Stromal cell of bone marrow (primary cell): ENCODE measurements at regions not wholly inside any gene's neighbourhood (a gene's known extent, or its start where the extent isn't known, plus 50 kb on each side); places are given as distances from the start of the nearest gene placed in this dataset.
"Not testable (repeated sequence)": the region's sequence is repeated elsewhere in the genome, so short reads cannot be mapped to it uniquely, and the experiment has no call there.

Experiments used
- DNase-seq: peaks from one replicate; pipeline ENCODE4 v3.0.0-alpha.2; 2012; ENCODE audit warnings: low read depth

DNA sequence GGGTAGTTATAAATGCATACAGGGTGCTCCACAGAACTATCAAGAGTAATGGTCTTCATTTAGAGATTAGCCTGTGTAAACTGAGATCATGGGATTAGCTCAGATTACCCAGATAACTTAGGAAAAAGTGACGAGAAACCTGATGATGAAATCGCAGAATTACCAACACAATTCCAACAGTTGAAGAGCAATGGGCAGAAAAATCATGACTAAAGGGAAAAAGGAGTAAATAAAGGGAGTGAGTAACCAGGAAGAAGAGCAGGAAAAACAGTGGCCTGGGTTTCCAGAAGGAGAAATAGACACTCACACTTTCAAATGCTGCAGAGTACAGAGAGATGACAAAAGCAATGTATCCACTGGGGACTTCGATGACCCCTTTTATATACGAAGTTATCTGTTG, 817.3 kb downstream of the TRIML1 start:
- DNase-seq: no peak

DNA sequence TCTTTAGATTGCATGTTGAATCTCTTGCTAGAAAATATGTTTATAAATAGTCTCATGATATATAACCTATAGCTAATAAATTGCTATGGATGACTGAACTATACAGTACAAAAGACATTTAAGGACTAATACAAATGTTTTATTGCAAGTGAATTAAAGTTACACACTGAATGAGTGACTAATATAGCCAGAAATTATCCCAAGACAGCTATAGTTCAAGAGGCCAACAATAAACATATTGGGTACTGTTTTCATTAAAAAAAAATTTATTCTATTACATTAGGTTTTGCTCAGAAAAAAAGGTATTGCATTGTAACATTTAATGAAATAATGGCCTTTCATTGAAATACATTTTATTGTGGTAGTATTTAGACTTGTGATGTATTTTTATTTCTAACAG, 819.1 kb downstream of the TRIML1 start:
- no peak for DNase-seq

DNA sequence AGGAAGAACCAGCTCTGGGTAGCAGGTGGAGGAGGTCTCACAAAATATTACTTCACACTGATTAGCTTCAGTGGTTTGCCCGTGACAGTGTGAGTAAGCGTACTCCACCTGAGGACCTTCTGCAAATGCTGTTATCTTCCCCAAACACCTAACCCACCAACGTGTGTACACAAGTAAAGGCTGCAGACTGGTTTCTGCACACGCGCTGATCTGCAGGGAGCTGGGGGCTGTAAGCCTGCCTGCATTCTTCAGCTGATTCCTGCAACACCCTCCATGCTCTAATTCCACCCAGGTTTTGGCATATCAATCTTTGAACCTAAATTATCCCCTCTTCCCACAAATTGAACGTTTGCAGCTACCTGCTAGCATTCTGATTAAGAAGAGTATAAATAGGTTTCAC, 820.2 kb downstream of the TRIML1 start:
- no peak for DNase-seq

DNA sequence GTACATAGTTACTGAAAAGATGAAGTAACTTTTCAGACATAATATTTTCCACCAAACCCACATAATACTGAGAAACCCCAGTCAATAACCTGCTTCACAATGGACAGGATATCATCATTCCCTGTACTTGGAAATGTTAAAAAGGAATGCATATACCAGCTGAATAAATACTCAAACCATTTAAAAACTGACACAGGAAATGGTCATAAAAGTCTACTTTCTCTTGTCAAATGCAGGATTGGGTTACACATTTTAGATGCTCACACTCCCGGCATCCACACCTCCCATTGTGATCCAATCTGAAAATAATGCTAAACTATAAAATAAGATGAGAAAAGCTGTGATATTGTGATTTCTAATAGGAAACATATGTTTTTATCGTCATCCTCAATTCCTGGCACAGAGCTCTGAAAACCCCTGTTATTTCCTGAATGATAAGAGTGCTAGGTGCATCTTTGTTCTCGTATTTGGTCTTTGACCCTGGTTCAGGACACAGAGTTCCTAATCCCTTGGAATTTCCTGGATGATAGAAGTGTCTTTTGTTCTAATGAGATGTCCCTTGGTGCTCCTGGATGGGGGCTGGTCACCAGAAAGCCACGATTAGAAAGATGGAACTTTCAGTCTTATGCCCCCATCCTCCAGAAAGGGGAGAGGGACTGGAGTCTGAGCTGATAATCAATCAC, 821.3 kb downstream of the TRIML1 start:
- DNase-seq: no peak

DNA sequence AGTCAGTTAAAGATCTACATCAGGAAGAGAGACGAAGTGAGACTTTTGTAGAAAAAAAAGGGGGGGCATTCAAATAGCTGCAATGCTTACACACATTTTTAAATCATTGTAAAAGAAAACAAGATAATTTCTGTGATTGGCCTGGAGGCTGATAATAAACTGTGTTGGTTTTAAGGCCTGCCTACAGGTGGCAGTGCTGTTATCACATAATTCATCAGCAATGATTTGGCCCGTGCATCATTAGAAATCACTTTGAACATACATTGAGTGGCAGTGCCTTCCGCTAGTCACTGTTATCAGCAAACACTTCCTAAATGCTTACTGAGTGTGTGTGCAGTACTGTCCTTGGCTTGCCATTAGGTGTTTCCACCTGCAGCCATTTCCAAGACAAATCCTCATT, 831.9 kb downstream of the TRIML1 start:
- no peak for DNase-seq

DNA sequence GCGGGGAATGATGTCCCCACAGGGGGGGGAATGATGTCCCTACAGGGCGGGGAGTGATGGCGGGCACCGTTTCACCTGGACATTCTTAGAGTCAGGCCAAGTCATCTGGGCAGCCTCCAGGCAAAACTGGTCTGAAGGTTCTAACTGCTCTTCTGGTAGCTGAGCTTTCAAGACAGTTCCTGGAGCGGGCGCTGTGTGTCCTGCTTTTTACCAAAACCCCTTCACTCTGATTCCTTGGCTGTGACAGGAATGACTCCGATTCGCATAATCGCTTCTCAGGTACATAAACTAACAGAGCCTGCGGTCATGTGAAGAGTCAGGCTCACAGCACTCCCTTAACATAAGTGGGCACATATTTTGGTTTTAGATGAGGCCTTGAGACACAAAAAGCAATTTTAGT, 836.0 kb downstream of the TRIML1 start:
- DNase-seq: no peak

DNA sequence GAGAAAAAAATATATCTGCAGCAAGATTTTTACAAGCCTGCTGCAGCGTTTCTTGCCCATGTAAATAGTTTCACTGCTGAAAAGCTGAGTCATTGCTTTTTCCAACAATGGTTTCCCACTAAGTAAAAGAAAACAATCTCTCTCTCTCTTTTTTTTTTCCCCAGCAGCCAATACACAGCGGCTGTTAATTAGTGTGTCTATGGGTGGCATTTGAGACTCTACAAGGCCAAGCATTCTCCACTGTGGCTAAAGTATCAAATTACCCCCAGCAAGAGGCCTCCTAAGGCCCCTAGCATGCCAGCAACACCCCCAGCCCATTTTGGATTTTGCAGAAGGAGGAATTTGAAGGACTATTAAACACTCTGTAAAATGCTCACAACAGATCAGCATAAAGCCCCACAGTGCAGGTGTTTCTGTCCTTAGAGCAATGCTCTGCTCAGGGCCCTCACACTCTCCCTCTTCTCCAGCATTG, 837.4 kb downstream of the TRIML1 start:
- peak; percentile 49 for DNase-seq

DNA sequence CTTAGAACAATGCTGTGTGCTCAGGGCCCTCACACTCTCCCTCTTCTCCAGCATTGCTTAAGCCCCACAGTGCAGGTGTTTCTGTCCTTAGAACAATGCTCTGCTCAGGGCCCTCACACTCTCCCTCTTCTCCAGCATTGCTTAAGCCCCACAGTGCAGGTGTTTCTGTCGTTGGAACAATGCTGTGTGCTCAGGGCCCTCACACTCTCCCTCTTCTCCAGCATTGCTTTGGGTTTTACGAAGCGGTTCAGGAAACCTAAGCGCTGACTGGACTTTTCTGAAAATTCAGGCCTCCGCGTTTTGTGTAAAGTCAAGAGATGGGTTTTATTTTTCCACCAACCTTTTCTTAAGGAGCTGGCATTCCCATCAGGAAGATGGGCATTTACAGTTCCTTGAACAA, 838.0 kb downstream of the TRIML1 start:
- not testable (repeated sequence) for DNase-seq

DNA sequence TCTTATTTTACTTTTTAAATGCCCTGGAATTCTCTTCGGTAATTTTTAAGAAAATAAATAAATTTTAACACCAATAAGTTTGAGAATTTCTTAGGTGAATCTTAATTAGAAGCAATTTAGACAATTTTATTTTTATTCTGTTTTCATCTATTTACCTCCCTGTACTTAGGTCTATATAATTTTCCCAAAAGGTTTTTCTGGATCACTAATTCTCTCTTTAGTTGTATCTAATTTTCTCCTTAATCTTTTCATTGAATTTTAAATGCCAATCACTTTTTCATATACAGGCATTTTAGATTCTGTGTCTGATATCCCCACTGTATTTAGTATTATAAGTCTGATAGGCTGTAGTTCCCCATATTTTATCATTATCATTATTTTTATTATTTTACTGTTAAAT, 845.3 kb downstream of the TRIML1 start:
- DNase-seq: no peak

DNA sequence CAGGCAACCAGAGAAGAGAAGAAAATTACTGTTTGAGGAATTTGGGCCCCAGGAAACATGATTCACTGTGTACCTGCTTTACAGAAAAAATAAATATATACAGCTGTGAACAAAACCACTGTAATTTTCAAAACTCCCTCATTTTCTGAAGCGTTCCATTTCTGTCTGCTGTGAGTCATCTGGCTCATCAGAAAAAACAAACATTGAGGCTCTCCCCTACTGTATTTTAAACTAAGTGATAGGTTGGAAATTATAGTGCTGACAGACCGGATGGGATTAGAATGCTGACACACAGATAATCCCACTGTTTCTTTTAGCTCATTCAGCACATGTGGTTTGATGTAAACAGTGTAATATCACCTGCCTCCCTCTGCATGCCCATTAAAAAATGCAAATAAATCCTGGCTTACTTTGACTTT, 847.0 kb downstream of the TRIML1 start:
- DNase-seq: peak; percentile 25

DNA sequence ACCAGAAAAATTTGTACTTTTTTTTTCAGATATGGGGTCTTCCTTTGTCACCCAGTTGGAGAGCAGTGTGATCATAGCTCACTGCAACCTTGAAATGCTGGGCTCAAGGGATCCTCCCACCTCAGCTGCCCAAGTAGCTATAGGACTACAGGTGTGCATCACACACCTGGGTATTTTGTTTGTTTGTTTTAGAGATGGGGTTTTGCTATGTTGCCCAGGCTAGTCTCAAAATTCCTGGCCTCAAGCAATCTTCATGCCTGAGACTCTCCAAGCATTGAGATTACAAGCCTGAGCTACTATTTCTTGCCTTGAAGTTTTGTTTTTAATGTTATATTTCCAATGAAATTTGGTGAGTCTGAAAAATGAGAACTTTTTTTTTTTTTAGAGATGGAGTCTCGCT, 847.8 kb downstream of the TRIML1 start:
- DNase-seq: no peak

DNA sequence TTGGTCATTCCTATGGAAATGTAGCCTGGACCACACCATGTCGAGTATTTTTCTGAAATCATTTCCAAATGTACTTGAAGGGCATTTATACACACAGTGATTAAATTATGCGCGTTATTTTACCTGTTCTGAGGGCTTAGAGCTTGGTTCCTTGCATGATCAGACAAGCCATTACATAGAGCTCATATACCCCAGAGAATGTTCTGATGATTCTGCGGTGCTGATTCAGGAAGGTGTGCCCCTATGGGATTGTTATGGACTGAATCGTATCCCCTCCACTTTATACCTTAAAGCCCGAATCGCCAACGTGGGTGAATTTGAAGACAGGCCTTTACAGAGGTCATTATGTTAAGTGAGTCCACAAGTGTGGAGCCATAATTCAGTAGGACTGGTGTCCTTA, 848.9 kb downstream of the TRIML1 start:
- DNase-seq: no peak

DNA sequence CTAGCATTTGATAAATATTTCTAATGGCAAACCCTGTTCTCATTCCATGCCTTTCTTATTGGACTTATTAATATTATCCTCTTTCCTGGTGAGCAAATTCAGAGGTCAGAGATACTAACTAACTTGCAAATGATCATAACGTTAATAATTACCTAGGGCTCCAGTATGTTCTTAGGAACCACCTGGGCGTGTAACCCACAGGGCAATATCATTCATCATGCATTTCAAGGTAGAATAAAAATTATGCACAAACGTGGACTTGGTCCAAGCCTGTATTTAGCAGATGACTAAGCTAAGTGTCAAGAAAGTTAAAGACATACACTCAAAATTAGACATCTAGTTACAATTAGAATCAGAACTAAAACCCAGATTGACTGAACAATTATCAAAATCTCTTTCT, 850.1 kb downstream of the TRIML1 start:
- no peak for DNase-seq

DNA sequence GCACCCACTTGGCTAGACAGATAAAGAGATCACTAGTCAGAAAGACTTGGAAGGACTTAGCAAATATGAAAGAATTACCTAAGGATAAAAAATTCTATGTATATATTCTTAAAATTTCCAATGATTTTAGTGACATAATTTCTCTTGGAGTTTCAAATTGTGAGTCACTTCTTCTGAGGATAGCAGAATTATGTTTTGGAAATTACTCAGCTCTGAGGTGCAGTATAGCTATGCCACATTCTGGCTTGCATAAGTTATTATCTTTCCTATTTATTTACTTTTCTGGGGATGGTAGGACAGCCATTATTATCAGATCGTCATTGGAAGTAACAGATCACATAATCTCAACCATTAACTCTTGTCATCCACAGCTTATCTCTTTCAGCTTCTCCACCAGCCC, 853.5 kb downstream of the TRIML1 start:
- DNase-seq: peak; percentile 24

DNA sequence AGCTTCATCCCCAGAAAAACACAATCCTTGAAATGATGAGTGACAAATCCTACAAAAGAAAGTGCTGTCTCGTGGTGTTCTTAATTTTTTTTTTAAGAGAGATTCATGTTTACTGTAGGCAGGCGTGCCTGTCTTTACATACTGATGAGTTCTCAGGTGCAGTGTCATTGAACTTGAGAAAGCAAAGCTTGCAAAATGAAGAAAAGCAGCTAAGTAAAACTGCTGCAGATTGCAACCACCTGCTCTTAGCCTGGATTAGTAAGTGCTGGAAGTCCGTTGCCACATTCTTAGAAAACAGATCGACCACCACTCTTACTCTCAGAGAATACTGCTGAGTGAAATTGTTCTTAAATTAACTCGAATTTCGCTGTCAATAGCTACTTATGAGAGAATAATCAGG, 854.6 kb downstream of the TRIML1 start:
- no peak for DNase-seq

DNA sequence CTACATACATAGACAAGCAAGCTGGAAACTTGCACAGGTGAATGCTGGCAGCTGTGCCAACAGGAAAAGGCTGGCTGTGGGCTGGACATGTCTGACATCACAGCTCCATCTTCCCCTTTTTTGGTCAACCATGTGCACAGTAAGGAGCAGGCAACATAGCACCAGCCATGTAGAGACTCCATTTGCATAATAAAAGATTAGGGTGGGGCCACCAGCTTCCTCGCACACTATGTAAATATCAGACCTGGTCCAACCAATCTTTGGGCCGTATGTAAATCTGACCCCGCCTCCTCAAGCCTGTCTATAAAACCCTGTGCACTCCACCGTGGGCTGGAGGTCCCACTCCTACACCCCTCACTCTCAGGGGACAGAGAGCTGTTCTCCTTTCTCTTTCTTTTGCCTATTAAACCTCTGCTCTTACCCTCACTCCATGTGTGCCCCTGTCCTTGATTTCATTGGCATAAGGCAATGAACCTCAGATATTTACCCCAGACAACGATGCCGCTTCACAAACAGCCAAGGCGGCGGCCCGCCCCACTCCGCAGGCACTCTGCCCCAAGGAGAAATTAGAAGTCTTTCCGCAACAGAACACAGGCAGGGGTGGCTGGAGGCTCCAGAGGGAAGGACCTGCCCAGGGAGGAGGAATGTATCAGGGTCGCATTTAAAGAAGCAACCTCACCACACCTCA, 862.2 kb downstream of the TRIML1 start:
- DNase-seq: no peak

DNA sequence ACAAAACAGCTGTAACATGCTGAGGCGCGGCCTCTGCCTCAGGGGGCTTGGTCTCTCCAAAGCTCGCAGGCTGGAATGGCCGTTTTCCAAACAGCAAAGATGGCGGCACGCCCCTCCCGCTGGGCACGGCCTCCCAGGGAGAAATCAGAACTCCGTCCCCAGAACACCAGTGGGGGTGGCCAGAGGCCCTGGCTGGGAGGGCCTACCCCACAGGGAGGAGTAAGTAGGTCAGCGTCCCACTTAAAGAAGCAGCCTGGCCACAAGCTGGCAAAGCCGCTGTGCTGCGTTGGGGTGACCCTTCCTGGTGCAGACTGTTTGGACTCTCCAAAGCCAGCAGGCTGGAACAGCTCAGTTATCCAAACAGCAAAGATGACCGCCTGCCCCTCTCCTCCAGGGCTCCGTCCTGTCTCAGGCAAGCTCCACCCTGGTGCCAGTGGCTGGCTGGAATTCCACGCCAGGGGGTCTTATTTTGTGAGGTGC, 862.8 kb downstream of the TRIML1 start:
- DNase-seq: no peak

DNA sequence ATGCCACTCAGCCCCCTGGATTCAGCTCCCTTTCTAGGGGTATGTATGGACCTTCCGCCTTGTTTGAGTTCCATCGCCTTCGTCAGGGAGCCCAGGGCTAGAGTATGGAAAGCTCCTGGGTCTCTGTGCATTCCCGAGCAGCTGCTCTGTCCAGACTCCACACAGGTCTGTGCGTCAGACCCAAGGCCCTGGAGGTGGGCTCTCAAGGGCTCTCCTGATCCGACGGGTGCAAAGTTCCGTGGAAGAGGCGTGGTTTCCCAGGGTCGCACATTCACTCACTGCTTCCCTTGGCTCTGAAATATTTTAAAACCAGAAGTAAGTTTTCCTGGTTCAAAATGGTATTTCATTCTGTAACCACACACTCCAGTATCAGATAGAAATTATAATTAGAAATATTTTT, 863.2 kb downstream of the TRIML1 start:
- DNase-seq: no peak

DNA sequence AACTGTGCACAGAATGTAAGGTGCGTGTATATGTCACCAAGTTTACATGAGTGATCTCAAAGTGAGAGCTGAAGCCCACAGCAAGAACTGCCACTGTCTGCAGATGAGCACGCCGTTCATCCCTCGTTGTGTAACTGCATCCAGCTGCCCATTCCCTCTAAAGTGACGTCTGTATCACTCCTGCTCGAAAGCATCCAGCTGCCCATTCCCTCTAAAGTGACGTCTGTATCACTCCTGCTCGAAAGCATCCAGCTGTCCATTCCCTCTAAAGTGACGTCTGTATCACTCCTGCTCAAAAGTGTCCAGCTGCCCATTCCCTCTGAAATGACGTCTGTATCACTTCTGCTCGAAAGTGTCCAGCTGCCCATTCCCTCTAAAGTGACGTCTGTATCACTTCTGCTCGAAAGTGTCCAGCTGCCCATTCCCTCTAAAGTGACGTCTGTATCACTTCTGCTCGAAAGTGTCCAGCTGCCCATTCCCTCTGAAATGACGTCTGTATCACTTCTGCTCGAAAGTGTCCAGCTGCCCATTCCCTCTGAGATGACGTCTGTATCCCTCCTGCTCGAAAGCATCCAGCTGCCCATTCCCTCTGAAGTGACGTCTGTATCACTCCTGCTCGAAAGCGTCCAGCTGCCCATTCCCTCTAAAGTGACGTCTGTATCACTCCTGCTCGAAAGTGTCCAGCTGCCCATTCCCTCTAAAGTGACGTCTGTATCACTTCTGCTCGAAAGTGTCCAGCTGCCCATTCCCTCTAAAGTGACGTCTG, 871.4 kb downstream of the TRIML1 start:
- DNase-seq: not testable (repeated sequence)

DNA sequence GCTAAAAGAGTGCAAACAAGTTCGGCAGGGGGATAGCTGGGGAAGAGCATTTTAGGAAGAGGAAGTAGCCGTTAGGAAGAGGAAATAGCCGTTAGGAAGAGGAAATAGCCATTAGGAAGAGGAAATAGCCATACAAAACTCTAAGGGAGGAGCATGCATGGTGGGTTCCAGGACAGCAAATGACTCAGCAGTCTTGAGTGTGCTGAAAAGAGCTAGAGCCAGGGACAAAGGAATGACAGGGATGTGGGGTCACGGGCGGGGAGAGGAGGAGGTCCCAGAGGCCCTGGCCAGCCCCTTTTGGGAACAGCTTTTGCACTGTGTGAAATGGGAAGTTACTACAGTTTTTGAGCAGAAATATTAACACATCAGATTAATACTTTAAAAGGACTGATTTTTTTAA, 882.6 kb downstream of the TRIML1 start:
- no peak for DNase-seq

DNA sequence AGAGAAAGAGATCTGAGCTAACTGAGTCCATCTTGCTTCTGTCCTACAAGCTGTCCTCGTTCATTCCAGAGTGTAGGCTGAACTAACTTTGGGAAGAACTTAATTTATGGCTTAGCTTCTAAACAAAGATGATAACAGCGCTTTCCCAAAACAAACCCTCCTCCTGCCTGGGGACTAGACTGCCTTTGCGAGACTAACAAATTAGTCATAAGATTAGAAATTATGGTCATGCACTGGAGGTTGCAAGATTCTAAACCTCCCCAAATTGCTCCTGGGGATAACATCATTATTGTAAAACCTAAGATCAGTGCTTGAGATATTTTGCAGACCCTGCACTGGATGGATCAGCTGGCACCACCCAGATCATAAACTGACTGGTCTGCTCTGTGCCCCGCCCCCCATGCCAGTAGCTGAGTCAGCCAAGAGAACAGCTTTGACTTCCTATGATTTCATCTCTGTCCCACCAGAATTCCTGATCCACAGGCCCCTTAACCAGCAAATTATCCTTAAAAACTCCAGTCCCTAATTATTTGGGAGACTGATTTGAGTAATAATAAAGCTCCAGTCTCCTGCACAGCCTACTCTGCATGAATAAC, 883.3 kb downstream of the TRIML1 start:
- DNase-seq: no peak

DNA sequence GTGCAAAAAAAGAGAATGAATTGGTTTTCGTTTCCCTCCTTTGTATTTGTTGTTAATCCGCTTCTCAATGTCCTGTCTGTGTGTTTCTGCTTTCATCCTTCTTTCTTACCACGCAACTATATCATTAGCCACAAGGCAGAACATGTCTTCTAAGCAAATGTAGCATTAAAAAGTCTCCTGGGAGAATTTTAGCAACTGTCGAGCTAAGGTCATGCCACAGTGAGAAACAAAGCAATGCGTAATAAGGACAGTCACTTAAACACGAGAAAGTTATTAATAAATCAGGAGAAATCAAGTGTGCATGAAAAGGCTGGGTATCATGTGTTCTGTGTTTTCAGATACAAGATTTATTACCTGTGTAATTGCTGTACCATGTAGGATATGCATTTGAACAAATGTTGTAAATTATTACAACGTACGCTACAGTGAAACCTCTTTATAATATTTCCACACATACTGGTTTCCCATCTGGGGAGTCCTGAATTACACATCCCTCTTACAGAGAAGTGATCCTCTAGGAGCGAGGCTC, 890.8 kb downstream of the TRIML1 start:
- DNase-seq: no peak
